Liver (tissue), 2 donors: ENCODE measurements at regions not wholly inside any gene's neighbourhood (a gene's known extent, or its start where the extent isn't known, plus 50 kb on each side); places are given as distances from the start of the nearest gene placed in this dataset.

Experiments used
- HNF4A ChIP-seq, 2 donors: conservative IDR thresholded peaks; 2 replicates each; pipeline ENCODE4 v1.6.1; 2016; ENCODE audit warnings: antibody characterized with exemption in 2 of 2, mild to moderate bottlenecking in 2 of 2
- RAD21 ChIP-seq, 2 donors: IDR thresholded peaks; 2 replicates each; pipeline ENCODE4 v1.6.1; 2016; ENCODE audit warnings: antibody characterized with exemption in 2 of 2, mild to moderate bottlenecking in 2 of 2
- TAF1 ChIP-seq: conservative IDR thresholded peaks from 2 replicates; pipeline ENCODE4 v1.6.1; 2016; ENCODE audit warnings: antibody characterized with exemption, mild to moderate bottlenecking
- YY1 ChIP-seq: IDR thresholded peaks from 2 replicates; pipeline ENCODE4 v1.6.1; 2016; ENCODE audit warnings: antibody characterized with exemption, mild to moderate bottlenecking
- donor health status: healthy.

GRCh38 chr15:38144921-38145320 lies 107.7 kb upstream of the SPRED1 start:
- TF ChIP-seq YY1 (no peak), RAD21 (IDR thresholded peaks at IDR 0.05) (no peak), HNF4A (conservative IDR thresholded peaks at IDR 0.05) (no peak), TAF1 (no peak)
